ENCODE measurements at regions not wholly inside any gene's neighbourhood (a gene's known extent, or its start where the extent isn't known, plus 50 kb on each side); places are given as distances from the start of the nearest gene placed in this dataset.
"Not testable (repeated sequence)": the region's sequence is repeated elsewhere in the genome, so short reads cannot be mapped to it uniquely, and the experiment has no call there.

DNA sequence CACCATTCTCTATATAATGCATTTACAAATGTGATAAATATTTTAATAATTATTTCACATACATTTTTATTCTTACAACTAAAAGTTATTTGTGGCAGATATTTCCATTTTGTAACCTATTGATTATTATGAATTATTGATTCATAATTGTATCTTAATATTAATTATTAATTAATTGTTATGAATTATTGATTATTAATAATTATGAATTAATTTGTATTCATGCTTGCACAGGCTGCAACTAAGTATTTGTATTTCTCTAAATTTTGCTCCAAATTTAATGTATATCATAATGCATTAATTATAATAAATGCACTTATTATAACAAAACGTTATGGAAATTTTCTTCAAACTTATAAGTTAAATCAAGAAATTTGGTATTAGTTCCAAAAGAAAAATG, 929.7 kb downstream of the PCDH7 start:
- no peak for DNase-seq

DNA sequence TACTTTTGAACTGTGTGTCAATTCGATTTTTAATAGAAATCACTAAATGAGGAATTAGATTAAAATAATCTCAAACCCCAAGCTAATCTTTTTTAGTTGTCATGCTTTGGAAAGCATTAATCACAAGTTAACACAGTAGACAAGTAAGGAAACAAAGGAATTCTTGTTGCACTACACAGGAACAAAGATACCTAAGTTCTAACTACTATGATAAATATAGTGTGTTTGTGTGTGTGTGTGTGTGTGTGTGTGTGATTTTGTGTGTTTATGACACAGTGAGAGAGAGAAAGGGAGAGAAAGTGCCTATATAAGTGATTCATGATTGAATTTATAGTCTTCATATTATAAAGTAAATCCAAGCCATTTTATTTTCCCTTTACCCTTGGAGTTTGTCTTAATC, 931.4 kb downstream of the PCDH7 start:
- no peak for DNase-seq

DNA sequence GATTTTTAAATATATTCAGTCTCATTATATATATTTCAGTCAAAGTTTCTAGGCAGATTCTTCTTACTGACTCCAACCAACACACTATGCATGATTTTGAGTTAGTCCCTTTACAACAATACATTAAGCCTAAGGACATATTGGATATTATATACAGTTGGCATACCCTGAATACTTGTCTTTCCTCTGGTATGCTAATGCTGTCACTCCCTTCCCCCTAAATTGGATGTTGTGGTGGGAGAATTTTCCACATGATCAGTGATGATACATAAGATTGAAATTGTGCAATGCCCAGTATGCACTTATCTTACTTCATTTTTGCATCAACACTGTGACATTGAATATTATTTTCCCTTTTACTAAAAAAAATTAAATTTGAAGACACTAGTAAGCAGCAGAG, 935.2 kb downstream of the PCDH7 start:
- no peak for DNase-seq

DNA sequence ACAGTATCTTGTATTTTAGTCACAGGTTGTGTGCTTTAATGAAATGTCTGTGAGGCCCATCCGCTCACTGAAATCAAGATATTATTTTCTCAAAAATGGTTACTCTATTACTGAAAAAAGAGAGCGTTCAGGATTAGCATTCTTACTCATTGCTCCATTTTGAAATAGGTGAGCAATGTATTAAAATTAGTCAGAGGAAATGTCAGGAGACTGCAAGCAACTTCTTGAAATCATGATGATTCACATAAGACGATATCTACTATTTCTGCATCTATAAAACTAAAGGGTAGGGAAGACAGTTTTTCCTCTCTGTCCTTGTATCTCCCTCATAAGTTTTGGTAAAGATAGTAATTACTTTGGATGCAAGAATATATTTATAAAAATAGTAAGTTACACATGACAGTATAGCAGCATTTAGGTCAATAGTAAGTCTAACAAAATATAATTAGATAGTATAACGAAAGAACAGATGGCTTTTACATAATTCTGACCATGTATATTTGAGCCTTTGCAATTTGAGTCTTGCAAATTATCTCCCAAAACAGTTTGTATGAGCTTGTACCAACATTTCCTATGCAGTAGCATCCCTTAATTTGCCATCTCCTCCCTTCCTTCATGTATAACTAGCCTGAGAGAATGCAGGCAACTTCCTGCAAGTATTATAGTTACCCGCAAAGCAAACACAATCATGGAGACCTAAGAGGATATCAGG, 937.8 kb downstream of the PCDH7 start:
- DNase-seq: no peak

DNA sequence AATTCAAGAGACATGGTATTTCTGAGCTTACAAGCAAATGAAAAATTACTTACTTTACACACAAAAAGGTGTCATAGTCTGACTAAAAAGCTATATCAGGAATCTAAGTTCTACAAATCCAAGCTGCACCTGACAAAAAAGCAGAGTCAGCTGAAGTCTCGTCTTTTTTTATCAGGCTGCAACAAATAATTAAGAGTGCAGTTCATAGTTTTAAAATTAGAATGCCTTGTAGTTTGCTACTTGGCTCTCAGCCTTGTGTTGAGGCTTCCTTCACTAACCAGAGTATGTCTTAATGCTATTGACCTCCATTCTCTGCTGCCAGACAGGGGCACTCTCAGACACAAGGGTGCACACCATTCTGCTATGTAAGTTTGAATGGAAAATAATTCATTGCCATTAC, 940.7 kb downstream of the PCDH7 start:
- DNase-seq: no peak

DNA sequence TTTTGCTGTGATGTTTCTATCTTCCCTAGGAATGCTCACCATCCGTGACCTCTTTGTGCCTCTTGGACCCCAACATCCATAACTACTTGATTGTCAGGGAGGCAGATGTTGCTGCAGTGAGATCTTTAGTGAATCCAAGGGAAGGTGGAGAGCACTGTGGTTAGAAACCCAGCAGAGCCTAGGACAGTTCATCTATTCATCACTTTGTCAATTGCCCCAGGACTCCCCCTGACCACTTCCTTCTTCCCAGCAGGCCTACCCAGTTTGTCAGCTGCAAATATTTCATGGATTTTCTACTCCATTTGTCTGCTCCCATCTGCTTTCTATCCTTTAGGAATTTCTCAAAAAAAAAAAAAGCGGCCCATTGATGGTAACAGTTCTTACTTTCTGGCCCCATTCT, 942.8 kb downstream of the PCDH7 start:
- DNase-seq: no peak

DNA sequence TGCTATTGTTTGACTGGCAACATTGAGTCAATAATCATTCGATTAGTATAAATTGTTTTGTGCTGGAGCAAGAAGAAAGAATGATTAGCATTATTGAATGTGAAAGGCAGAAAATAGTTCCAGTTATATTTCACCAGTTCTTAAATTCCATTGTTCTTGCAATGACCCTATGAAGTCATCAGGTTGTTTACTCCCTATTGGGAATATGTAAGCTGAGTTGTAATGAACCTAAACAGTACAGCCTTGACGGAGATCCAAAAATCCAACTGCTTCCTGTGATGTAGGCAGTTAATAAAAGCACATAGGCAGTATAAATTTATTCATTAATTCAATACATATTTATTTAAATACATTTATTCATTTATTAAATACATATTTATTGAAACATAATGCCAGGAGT, 947.5 kb downstream of the PCDH7 start:
- DNase-seq: no peak

DNA sequence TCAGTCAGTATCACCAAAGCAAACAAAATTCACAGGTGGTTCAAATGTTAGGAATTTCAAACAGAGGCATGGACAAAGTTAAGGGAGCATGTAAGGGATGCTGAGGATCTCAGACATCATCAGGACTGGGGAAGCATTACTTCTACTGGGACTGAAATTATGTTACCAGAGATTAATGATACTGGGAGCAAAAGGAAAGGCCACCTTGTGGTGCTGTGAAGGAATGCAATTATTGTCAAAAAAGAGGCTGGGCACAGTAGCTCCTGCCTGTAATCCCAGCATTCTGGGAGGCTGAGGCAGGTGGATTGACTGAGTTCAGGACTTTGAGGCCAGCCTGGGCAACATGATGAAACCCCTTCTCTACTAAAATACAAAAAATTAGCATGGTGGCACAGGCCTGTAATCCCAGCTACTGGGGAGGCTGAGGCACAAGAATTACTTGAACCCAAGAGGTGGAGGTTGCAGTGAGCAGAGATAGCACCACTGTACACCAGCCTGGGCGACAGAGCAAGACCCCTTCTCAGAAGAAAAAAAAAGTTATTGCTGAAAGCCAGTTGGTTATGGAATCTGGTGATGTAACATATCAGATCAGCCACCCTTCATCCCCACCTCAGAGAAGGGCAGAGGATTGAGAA, 954.3 kb downstream of the PCDH7 start:
- no peak for DNase-seq

DNA sequence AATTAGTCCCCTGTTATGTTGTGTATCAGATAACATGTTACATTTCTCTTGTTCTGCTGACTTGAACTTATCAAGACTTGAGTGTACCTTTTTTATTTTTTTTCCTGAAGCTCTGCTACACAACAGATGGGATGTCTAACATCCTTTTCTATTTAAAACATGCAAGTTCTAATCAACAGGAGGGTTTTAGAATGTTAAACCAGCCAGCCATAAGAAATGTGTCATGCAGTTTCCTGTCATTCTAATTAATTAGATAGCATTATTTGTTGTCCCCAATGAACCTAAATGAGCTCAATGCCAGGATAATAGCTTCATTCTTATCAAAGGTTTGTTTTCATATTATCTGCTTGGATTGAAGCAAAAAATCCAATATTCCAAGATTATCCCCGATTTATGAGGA, 958.2 kb downstream of the PCDH7 start:
- no peak for DNase-seq

DNA sequence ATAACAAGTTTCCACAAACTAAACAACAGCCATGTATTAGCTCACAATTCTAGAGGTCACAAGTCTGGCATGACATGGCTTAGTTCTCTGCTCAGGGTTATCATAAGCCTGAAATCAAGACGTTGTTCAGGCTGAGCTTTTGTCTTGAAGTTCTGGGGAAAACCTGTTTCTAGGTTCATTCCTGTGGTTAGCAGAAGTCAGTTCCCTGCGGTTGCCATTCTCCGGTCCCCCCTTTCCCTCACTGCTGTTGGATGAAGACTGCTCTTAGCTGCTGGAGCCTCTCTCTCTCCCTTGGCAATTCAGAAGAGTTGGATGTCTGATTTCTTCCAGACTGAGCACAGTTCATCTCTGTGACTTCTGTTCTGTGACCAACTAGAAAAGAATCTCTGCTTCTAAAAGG, 962.6 kb downstream of the PCDH7 start:
- DNase-seq: no peak

DNA sequence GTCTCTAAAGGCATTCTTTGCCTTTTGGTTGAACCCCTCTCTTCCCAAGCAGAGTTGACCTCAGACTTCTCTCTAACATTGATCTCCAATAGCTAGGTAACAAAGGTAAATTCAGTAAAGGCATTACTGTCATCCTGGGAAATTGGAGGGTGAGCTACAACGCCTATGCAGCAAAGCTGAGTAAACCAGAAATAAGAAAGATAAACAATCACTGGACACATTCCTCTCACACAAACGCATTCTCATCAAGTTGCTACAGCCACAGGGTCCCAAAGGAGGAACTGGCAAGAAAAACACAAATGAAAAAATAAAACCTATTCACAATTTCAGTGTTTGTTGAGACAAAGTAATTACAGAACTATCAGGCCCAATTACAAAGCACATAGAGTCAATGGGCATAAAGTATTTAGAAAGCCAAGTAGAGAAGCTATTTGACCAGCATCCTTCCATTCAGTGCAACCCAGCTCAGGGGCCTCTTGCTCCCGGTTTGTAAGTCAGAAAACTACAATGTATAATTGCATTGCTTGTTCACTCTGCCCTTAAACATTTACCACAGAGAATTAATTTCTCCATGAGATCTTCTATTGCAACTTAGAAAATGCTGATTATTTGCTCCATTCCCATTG, 967.7 kb downstream of the PCDH7 start:
- no peak for DNase-seq

DNA sequence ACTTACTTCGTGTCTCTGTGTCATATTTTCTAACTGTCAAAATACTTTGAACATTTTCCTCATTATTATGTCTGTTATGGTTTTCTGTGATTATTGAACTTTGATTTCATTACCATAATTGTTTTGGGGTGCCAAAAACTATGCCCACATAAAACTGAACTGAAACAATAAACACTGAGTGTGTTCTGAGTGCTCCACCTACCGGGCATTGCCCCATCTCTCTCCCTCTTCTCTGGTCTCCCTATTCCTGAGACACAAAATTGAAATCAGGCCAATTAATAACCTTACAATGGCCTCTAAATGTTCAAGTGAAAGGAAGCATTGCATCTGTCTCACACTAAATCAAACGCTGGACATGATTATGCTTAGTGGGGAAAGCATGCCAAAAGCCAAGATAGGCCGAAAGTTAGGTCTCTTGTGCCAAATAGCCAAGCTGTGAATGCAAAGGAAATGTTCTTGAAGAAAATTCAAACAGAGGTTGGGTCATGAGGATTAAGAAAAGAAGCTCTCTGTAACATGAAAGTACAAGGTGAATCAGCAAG, 972.3 kb downstream of the PCDH7 start:
- peak; percentile 35 to 63 for DNase-seq

DNA sequence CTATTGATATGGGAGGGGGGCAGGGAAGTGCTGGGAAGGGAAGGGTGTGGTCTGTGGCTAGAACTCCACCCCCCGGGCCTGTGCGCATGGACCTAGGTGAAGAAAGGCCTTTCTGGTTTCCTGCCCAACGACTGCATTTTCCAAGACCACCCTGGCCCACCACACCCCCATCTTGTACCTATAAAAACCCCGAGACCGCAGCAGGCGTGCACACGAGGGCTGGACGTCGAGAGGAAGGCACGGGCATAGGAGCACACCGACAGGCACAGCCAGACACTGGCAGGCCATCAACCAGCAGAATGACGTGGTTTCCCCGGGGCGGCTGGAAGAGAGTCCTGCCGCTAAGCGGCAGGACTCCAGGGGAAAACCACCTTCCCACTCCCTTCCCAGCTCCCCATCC, 981.1 kb downstream of the PCDH7 start:
- no peak for DNase-seq

DNA sequence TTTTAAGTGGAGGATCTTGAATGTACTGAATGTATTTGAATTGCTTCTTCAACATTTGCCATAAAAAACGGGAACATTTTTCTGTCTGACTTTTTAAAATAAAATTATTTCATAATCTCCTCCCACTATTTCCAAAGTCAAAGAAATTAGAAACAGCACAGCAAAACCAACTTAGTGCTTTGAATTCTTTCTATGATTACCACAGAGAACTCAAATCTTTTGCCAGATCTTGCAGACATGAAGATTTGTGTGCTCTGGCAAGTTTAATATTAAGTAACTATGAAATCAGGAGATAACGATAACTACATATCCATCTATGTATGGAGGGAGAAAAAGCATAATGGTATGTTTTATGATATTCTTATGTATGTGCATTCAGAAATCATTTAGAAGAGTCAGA, 982.2 kb downstream of the PCDH7 start:
- DNase-seq: peak in 1 of 2 donors; percentile 26

DNA sequence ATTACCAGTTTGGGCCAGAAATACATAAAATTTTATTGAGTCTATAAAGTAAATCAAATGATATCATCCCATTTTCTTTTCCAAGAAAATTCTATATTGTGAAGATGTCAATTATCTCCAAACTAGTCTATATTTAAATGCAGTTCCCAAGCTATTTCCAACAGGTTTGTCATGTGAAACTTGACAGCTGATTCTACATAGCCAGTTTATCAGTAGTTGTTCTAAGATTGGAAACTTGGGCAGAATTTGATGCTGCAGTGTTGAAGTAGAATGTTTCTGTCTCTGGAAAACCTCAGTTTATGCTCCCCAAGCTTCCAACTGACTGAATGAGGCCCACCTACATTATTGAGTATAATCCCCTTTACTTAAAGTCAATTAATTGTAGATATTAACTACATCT, 994.1 kb downstream of the PCDH7 start:
- DNase-seq: no peak

DNA sequence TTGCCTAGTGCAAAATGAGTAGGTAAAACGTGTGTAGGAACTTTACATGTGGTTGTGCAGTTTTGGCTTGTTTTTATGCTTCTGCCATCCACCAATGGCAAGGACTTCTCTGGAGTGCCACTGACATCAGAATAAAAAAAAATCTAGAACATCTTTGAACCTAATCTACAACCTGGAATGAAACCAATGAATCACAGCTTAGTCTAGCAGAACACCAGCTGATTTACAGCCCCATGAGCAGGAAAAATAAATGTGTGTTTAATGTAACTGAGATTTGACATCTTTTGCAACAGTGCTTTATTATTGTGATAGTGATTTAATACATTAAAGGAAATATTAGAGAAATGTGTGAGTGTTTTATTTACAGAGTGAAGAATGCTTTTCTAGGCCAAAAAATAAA, 995.1 kb downstream of the PCDH7 start:
- no peak for DNase-seq

DNA sequence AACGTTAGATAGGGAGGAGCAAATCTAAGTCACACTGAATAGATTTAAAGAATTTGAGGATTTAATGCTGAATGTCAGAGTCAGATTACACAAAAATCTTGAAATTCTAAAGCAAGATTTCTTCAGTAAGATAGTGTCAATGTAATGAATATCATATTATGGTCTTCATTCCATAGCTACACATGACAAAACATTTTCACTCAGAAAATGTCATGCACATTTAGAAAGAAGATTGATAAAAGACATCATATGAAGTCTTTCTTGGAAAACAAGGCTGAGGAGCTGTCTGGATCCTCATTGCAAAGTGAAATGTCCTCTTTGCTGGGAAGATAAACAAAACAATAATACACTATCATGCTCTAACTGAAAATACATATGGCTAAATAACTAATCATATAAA, 1006.9 kb downstream of the PCDH7 start:
- DNase-seq: no peak

DNA sequence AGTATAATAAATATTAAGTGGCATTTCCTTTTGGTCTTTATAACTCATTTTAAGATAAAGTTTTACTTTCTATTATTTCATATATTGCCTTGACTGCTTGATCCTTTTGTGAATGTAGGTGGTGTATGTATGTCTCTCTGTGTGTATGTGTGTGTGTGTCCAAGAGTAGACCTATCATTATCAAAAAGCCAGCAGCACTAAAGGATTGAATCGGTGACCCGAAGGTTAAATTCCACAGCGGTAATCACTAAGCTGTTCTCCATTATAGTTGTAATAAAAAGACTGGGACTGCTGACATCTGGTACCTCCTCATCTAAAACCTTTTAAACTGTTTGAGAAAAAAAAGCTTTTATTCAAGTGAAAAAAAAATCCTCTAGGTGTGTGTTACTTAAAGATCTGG, 1014.8 kb downstream of the PCDH7 start:
- no peak for DNase-seq

DNA sequence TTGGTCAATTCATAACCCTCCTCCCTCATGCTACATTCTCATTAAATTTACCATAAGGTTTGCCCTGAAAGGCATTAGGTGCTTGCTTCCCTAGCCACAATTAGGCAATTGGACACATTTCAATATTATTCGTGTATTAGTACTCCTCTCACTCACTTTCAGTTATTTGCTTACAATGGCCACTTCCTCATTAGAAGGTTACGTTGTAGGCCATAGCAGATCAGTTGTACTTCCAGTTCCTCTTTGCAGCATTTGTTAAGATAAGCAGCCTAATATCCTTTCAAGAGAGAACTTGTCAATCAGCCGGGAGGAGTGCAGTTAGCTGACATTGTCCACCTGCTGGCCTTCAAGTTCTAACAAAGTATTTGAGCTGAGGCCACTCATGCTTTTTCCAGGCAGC, 1017.2 kb downstream of the PCDH7 start:
- DNase-seq: no peak

DNA sequence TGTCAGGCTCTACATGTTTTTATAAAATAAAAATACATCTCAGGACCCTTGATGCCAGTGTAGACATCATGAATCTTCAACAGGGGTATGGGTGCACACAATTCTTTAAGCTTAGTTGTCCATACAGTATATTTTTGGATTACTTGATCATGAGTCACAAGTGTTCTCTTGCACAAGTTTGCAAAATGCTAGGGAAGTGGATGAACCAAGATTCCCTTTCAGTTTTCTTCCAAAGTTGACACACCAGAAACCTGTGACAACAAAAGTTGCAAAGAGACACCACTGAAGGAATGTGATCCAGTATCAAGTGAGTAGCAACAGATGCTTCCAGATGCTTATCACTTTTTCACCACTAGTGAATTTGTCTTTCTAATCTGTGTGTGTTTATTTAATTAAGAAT, 1021.2 kb downstream of the PCDH7 start:
- no peak for DNase-seq

DNA sequence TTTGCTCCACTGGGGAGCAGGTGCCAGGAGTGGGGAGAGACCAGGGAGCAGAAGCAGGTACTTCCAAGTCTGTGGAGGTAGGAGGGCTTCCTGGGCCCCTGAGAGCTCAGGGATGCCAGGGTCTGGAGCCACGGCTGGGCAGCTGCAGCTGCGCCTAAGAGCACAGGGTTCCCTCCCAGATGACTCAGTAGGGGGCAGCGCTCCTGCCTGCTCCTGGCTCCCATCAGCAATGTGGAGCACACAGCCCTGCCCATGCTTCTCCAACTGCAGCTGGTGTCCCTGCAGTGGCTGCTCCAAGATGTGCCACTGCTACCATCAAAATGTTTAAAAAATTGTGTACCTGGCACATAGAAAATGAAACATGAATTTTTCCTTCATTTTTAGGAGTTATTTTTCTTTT, 1028.2 kb downstream of the PCDH7 start:
- DNase-seq: no peak

DNA sequence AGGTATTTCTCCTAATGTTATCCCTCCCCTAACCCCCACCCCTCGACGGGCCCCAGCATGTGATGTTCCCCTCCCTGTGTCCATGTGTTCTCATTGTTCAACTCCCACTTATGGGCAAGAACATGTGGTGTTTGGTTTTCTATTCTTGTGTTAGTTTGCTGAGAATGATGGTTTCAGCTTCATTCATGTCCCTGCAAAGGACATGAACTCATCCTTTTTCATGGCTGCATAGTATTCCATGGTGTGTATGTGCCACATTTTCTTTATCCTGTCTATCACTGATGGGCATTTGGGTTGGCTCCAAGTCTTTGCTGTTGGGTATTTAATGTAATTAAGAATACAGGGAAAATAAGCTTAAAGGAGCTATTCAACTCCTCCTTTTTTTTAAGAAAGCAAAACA, 1030.4 kb downstream of the PCDH7 start:
- DNase-seq: not testable (repeated sequence)

DNA sequence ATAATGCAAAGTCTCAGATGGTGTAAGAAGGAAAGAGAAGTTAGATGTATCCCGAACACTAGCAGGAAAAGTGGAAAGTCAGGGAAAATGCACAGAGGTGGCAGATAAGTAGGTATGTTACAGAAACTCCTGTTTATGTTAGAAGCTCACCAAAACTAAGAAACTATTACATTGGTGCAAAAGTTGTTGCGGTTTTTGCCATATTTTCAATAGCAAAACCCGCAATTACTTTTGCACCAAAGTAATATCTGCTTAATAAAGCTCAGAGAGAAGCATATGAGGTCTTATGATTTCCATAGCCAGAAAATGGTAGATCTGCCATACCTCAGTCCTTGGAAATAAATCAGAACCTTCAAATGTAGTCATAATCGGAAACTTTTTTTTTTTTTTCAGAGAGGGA, 1035.6 kb downstream of the PCDH7 start:
- DNase-seq: no peak
